GM23338 (cell line): ENCODE measurements at regions not wholly inside any gene's neighbourhood (a gene's known extent, or its start where the extent isn't known, plus 50 kb on each side); places are given as distances from the start of the nearest gene placed in this dataset.

ENCODE experiments used
- ATAC-seq: fragments of 200-7000 bp; cut with Tn5 transposase; 3 replicates; pipeline ENCODE4 v1.9.1; 2020
- DNase-seq: peaks from one replicate; pipeline ENCODE4 v3.0.0-alpha.2; 2015; ENCODE audit warnings: low spot score
- H2AFZ ChIP-seq: fragments of 200-600 bp; sonication (generic); 2 replicates; pipeline ENCODE4 v1.8.0; 2016; ENCODE audit warnings: antibody characterized with exemption, mild to moderate bottlenecking, moderate library complexity
- H3F3A ChIP-seq: fragments of 200-600 bp; sonication (generic); replicated peaks from 2 replicates; pipeline ENCODE4 v1.8.0; 2017; ENCODE audit warnings: antibody characterized with exemption, mixed run types, low read depth
- H3K27ac ChIP-seq: fragments of 200-600 bp; sonication (generic); 2 replicates; pipeline ENCODE4 v1.6.1; 2016; ENCODE audit warnings: low read depth
- H3K27me3 ChIP-seq: fragments of 200-600 bp; sonication (generic); 2 replicates; pipeline ENCODE4 v1.8.0; 2016; ENCODE audit warnings: mild to moderate bottlenecking, mixed run types, moderate library complexity; ENCODE audit not compliant: insufficient read depth
- H3K36me3 ChIP-seq: fragments of 200-600 bp; sonication (generic); 2 replicates; pipeline ENCODE4 v1.8.0; 2016; ENCODE audit warnings: mild to moderate bottlenecking; ENCODE audit not compliant: insufficient read depth
- H3K4me1 ChIP-seq: fragments of 200-600 bp; sonication (generic); 2 replicates; pipeline ENCODE4 v1.8.0; 2016; ENCODE audit warnings: mild to moderate bottlenecking, moderate library complexity; ENCODE audit not compliant: insufficient read depth
- H3K4me2 ChIP-seq: fragments of 200-600 bp; sonication (generic); 2 replicates; pipeline ENCODE4 v1.7.1; 2017; ENCODE audit warnings: mixed run types
- H3K4me3 ChIP-seq: fragments of 200-600 bp; sonication (generic); 2 replicates; pipeline ENCODE4 v1.6.1; 2016; ENCODE audit warnings: mixed run types
- H3K79me2 ChIP-seq: fragments of 200-600 bp; sonication (generic); replicated peaks from 2 replicates; pipeline ENCODE4 v1.8.0; 2017; ENCODE audit warnings: mild to moderate bottlenecking; ENCODE audit not compliant: insufficient read depth
- H3K9me2 ChIP-seq: fragments of 200-600 bp; sonication (generic); 2 replicates; pipeline ENCODE4 v1.8.0; 2017; ENCODE audit not compliant: insufficient read depth
- H4K20me1 ChIP-seq: fragments of 200-600 bp; sonication (generic); replicated peaks from 2 replicates; pipeline ENCODE4 v1.8.0; 2017; ENCODE audit warnings: mild to moderate bottlenecking; ENCODE audit not compliant: insufficient read depth
- H3K27ac Mint-ChIP-seq: 2 replicates; pipeline ENCODE4 v1.8.0; 2020; ENCODE audit warnings: inconsistent platforms, mild to moderate bottlenecking, moderate library complexity, mixed read lengths
- H3K27me3 Mint-ChIP-seq: 3 replicates; pipeline ENCODE4 v1.8.0; 2022; ENCODE audit warnings: low read depth, mild to moderate bottlenecking, moderate library complexity, mixed read lengths, inconsistent platforms; ENCODE audit not compliant: insufficient read depth, poor library complexity
- H3K36me3 Mint-ChIP-seq: 3 replicates; pipeline ENCODE4 v1.8.0; 2021; ENCODE audit warnings: low read depth, mild to moderate bottlenecking, inconsistent platforms, moderate library complexity, mixed read lengths
- H3K4me1 Mint-ChIP-seq: 3 replicates; pipeline ENCODE4 v1.8.0; 2020; ENCODE audit warnings: mild to moderate bottlenecking, inconsistent platforms, mixed read lengths
- H3K4me3 Mint-ChIP-seq: 3 replicates; pipeline ENCODE4 v1.8.0; 2021; ENCODE audit warnings: moderate library complexity, mild to moderate bottlenecking, inconsistent platforms, mixed read lengths
- H3K9me3 Mint-ChIP-seq: 3 replicates; pipeline ENCODE4 v1.8.0; 2020; ENCODE audit warnings: moderate library complexity, mild to moderate bottlenecking, inconsistent platforms, mixed read lengths
- CREB1 ChIP-seq: fragments of 250-450 bp; sonication (Bioruptor Pico); IDR thresholded peaks from 2 replicates; pipeline ENCODE4 v1.5.0; 2020; ENCODE audit warnings: low read depth, mild to moderate bottlenecking, moderate library complexity
- NANOG ChIP-seq: IDR thresholded peaks from 2 replicates; pipeline ENCODE4 v1.6.1; 2016; ENCODE audit warnings: antibody characterized with exemption, borderline replicate concordance
- STAT1 ChIP-seq: IDR thresholded peaks from one replicate; pipeline ENCODE4 v1.6.1; 2016; ENCODE audit warnings: antibody characterized with exemption; ENCODE audit not compliant: unreplicated experiment
- ZNF114 ChIP-seq: fragments of 250-450 bp; sonication (Bioruptor Pico); IDR thresholded peaks from 2 replicates; pipeline ENCODE4 v1.5.0; 2020; ENCODE audit warnings: mild to moderate bottlenecking, moderate library complexity
- ZNF331 ChIP-seq: fragments of 250-450 bp; sonication (Bioruptor Pico); IDR thresholded peaks from 2 replicates; pipeline ENCODE4 v1.5.0; 2020; ENCODE audit warnings: low read depth, mild to moderate bottlenecking, moderate library complexity
- TF ChIP-seq, protein P1 (sequence below): fragments of 250-450 bp; sonication (Bioruptor Pico); IDR thresholded peaks from 2 replicates; pipeline ENCODE4 v1.5.0; 2020; ENCODE audit warnings: mild to moderate bottlenecking, moderate library complexity
- TF ChIP-seq, protein P2 (sequence below): IDR thresholded peaks from 2 replicates; pipeline ENCODE4 v1.6.1; 2016; ENCODE audit warnings: antibody characterized with exemption

DNA sequence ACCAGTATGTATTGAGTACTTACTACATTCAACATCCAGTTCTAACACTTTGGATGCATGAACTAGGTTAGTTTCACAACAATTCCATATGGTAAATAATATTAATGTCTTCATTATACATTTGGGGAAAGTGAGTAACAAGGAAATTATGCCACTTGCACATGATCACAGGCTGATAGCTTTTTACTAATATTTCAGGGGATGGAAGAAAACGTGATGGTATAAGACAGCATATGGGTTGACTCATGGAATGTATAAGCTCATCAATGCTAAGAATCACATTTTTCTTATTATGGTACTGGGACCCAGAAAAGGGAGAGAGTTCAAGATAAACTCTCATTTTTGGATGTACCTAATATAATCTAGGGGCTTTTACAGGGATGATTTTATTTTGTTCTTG, 188.7 kb downstream of the MIAT start:
- no peak for DNase-seq
- Mint-ChIP-seq H3K9me3 (no peaks in the 10 kb centered on the region), H3K27me3 (peaks cover 3% of the 10 kb centered on the region), H3K27ac (no peak overlapping the region), H3K36me3 (no peaks in the 10 kb centered on the region; the same call in 2 of the 3 replicates), H3K4me1 (peaks cover 2% of the 10 kb centered on the region; the same call in 1 of the 3 replicates), H3K4me3 (no peak overlapping the region)
- Histone ChIP-seq H3K79me2 (no peaks in the 10 kb centered on the region), H3K27me3 (no peaks in the 10 kb centered on the region), H2AFZ (no peak overlapping the region), H3K4me2 (no peak overlapping the region), H3F3A (no peaks in the 10 kb centered on the region), H4K20me1 (no peaks in the 10 kb centered on the region), H3K9me2 (no peaks in the 10 kb centered on the region), H3K4me1 (0 out of 2 replicates have a peak, but pooled peaks cover 5% of the 10 kb centered on the region), H3K27ac (no peak overlapping the region), H3K36me3 (no peaks in the 10 kb centered on the region), H3K4me3 (no peak overlapping the region)
- no peak for ATAC-seq
- TF ChIP-seq NANOG (no peak), STAT1 (no peak), ZNF331 (no peak), CREB1 (CRISPR knock-in tag) (no peak)
- TF ChIP-seq, protein P1, sequence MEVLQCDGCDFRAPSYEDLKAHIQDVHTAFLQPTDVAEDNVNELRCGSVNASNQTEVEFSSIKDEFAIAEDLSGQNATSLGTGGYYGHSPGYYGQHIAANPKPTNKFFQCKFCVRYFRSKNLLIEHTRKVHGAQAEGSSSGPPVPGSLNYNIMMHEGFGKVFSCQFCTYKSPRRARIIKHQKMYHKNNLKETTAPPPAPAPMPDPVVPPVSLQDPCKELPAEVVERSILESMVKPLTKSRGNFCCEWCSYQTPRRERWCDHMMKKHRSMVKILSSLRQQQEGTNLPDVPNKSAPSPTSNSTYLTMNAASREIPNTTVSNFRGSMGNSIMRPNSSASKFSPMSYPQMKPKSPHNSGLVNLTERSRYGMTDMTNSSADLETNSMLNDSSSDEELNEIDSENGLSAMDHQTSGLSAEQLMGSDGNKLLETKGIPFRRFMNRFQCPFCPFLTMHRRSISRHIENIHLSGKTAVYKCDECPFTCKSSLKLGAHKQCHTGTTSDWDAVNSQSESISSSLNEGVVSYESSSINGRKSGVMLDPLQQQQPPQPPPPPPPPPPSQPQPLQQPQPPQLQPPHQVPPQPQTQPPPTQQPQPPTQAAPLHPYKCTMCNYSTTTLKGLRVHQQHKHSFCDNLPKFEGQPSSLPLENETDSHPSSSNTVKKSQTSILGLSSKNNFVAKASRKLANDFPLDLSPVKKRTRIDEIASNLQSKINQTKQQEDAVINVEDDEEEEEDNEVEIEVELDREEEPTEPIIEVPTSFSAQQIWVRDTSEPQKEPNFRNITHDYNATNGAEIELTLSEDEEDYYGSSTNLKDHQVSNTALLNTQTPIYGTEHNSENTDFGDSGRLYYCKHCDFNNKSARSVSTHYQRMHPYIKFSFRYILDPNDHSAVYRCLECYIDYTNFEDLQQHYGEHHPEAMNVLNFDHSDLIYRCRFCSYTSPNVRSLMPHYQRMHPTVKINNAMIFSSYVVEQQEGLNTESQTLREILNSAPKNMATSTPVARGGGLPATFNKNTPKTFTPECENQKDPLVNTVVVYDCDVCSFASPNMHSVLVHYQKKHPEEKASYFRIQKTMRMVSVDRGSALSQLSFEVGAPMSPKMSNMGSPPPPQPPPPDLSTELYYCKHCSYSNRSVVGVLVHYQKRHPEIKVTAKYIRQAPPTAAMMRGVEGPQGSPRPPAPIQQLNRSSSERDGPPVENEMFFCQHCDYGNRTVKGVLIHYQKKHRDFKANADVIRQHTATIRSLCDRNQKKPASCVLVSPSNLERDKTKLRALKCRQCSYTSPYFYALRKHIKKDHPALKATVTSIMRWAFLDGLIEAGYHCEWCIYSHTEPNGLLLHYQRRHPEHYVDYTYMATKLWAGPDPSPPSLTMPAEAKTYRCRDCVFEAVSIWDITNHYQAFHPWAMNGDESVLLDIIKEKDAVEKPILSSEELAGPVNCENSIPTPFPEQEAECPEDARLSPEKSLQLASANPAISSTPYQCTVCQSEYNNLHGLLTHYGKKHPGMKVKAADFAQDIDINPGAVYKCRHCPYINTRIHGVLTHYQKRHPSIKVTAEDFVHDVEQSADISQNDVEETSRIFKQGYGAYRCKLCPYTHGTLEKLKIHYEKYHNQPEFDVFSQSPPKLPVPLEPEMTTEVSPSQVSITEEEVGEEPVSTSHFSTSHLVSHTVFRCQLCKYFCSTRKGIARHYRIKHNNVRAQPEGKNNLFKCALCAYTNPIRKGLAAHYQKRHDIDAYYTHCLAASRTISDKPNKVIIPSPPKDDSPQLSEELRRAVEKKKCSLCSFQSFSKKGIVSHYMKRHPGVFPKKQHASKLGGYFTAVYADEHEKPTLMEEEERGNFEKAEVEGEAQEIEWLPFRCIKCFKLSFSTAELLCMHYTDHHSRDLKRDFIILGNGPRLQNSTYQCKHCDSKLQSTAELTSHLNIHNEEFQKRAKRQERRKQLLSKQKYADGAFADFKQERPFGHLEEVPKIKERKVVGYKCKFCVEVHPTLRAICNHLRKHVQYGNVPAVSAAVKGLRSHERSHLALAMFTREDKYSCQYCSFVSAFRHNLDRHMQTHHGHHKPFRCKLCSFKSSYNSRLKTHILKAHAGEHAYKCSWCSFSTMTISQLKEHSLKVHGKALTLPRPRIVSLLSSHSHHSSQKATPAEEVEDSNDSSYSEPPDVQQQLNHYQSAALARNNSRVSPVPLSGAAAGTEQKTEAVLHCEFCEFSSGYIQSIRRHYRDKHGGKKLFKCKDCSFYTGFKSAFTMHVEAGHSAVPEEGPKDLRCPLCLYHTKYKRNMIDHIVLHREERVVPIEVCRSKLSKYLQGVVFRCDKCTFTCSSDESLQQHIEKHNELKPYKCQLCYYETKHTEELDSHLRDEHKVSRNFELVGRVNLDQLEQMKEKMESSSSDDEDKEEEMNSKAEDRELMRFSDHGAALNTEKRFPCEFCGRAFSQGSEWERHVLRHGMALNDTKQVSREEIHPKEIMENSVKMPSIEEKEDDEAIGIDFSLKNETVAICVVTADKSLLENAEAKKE: no peak
- TF ChIP-seq, protein P2, sequence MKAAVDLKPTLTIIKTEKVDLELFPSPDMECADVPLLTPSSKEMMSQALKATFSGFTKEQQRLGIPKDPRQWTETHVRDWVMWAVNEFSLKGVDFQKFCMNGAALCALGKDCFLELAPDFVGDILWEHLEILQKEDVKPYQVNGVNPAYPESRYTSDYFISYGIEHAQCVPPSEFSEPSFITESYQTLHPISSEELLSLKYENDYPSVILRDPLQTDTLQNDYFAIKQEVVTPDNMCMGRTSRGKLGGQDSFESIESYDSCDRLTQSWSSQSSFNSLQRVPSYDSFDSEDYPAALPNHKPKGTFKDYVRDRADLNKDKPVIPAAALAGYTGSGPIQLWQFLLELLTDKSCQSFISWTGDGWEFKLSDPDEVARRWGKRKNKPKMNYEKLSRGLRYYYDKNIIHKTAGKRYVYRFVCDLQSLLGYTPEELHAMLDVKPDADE: no peak

DNA sequence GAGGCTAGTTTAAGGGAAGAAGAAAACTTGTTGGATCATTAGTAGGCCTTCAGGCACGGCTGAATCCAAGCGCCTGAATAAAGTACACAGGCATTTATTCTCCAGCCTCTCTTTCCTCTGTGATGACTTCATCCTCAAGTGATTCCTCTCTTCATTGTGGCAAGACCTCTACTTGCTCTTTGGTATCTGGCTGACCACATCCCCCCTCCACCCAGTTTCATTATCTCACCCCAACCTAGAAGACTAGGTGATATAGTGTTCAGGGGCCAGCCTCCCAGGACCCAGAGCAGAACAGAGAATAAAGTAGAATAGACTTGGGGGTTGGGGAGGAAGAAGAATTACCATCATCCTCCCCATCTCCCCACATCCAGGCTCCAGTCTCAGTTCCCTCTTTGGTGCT, 189.3 kb downstream of the MIAT start:
- H3K27me3 Mint-ChIP-seq: peaks cover 3% of the 10 kb centered on the region
- Histone ChIP-seq H4K20me1 (no peaks in the 10 kb centered on the region), H3K36me3 (no peaks in the 10 kb centered on the region), H3K4me1 (0 out of 2 replicates have a peak, but pooled peaks cover 5% of the 10 kb centered on the region), H3F3A (no peaks in the 10 kb centered on the region), H3K79me2 (no peaks in the 10 kb centered on the region), H3K4me2 (no peak overlapping the region), H3K27me3 (no peaks in the 10 kb centered on the region), H3K27ac (no peak overlapping the region), H3K4me3 (no peak overlapping the region), H3K9me2 (no peaks in the 10 kb centered on the region), H2AFZ (no peak overlapping the region)
- H3K36me3 Mint-ChIP-seq: no peaks in the 10 kb centered on the region
- no peak overlapping the region for H3K27ac Mint-ChIP-seq
- peaks cover 2% of the 10 kb centered on the region; the same call in 1 of the 3 replicates for H3K4me1 Mint-ChIP-seq
- DNase-seq: no peak
- H3K9me3 Mint-ChIP-seq: no peaks in the 10 kb centered on the region
- ATAC-seq: no peak
- no peak overlapping the region for H3K4me3 Mint-ChIP-seq
- TF ChIP-seq, protein P2: no peak
- TF ChIP-seq ZNF114 (CRISPR knock-in tag): no peak
